Fibroblast of lung (primary cell): ENCODE measurements at regions not wholly inside any gene's neighbourhood (a gene's known extent, or its start where the extent isn't known, plus 50 kb on each side); places are given as distances from the start of the nearest gene placed in this dataset.

ENCODE experiments used
- DNase-seq, 2 donors: peaks; one replicate each; pipeline versions ENCODE4 v3.0.0 to v3.0.0-alpha.2; 2010; ENCODE audit warnings: low read depth in 2 of 2
- H2AFZ ChIP-seq: 2 replicates; pipeline ENCODE4 v1.5.1; 2012; ENCODE audit warnings: low read length, control low read depth, inconsistent platforms
- H3K27ac ChIP-seq: 2 replicates; pipeline ENCODE4 v1.5.1; 2011; ENCODE audit warnings: low read length, control low read depth; ENCODE audit not compliant: insufficient read depth
- H3K27me3 ChIP-seq: 2 replicates; pipeline ENCODE4 v1.5.1; 2011; ENCODE audit warnings: mild to moderate bottlenecking, low read length; ENCODE audit not compliant: control insufficient read depth, insufficient read depth
- H3K36me3 ChIP-seq: 2 replicates; pipeline ENCODE4 v1.5.1; 2011; ENCODE audit warnings: low read length; ENCODE audit not compliant: control insufficient read depth, insufficient read depth
- H3K4me1 ChIP-seq: 2 replicates; pipeline ENCODE4 v1.5.1; 2011; ENCODE audit warnings: low read length; ENCODE audit not compliant: control insufficient read depth, insufficient read depth; ENCODE audit errors: extremely low read depth
- H3K4me2 ChIP-seq: 2 replicates; pipeline ENCODE4 v1.5.1; 2011; ENCODE audit warnings: low read length, control low read depth; ENCODE audit not compliant: insufficient read depth; ENCODE audit errors: extremely low read depth
- H3K4me3 ChIP-seq, 4 experiments: fragments of 200-600 bp in 1 of 4; sonication (generic) in 1 of 4; replicated peaks in 1 of 4; 2 replicates each; pipeline ENCODE4 v1.5.1; 2011 to 2016; ENCODE audit warnings: low read length in 4 of 4, low read depth in 3 of 4, mild to moderate bottlenecking in 3 of 4, control low read depth in 2 of 4, inconsistent platforms in 1 of 4, mixed read lengths in 1 of 4; ENCODE audit not compliant: insufficient read depth in 1 of 4; ENCODE audit errors: control extremely low read depth in 1 of 4
- H3K79me2 ChIP-seq: 2 replicates; pipeline ENCODE4 v1.5.1; 2012; ENCODE audit warnings: mild to moderate bottlenecking, low read length, inconsistent platforms; ENCODE audit not compliant: control insufficient read depth, insufficient read depth
- H3K9ac ChIP-seq: 2 replicates; pipeline ENCODE4 v1.5.1; 2011; ENCODE audit warnings: mild to moderate bottlenecking, low read length, control low read depth; ENCODE audit not compliant: insufficient read depth
- H3K9me3 ChIP-seq: 2 replicates; pipeline ENCODE4 v1.5.1; 2012; ENCODE audit warnings: low read depth, low read length; ENCODE audit not compliant: control insufficient read depth, insufficient read depth
- H4K20me1 ChIP-seq: 2 replicates; pipeline ENCODE4 v1.5.1; 2011; ENCODE audit warnings: low read length; ENCODE audit not compliant: control insufficient read depth, insufficient read depth; ENCODE audit errors: extremely low read depth
- CTCF ChIP-seq, 2 donors: IDR thresholded peaks in 1 of 2; conservative IDR thresholded peaks in 1 of 2; 1 replicate in 1 of 2; 2 replicates in 1 of 2; pipeline ENCODE4 v1.5.1; 2011 to 2012; ENCODE audit warnings: low read length in 2 of 2, control low read depth in 1 of 2, inconsistent platforms in 1 of 2, low read depth in 1 of 2, mild to moderate bottlenecking in 1 of 2
- EZH2 ChIP-seq: IDR thresholded peaks from 2 replicates; pipeline ENCODE4 v1.5.1; 2012; ENCODE audit warnings: low read length, control low read depth, mild to moderate bottlenecking; ENCODE audit errors: missing control alignments

GRCh38 chr5:167065794-167066193, 1225.7 kb upstream of the WWC1 start:
- Histone ChIP-seq H3K27ac (no peak overlapping the region), H3K4me1 (no peaks in the 10 kb centered on the region), H3K4me3 (no peak overlapping the region), H2AFZ (no peak overlapping the region), H3K79me2 (no peaks in the 10 kb centered on the region), H4K20me1 (no peaks in the 10 kb centered on the region), H3K4me2 (no peak overlapping the region), H3K9me3 (no peaks in the 10 kb centered on the region), H3K9ac (no peak overlapping the region), H3K36me3 (no peaks in the 10 kb centered on the region), H3K27me3 (no peaks in the 10 kb centered on the region)
- TF ChIP-seq CTCF (conservative IDR thresholded peaks at IDR 0.05 in 1 of 2, IDR thresholded peaks at IDR 0.05 in 1 of 2; ENCODE audit: low read depth in 1 of 2, low read length in 2 of 2): no peak
- DNase-seq: no peak

GRCh38 chr5:167071981-167072610, 1219.3 kb upstream of the WWC1 start:
- H3K27me3 ChIP-seq: no peaks in the 10 kb centered on the region
- H3K27ac ChIP-seq: no peak overlapping the region
- H3K4me3 ChIP-seq: no peak overlapping the region
- H4K20me1 ChIP-seq: no peaks in the 10 kb centered on the region
- peak; percentile 49 to 62 for DNase-seq
- H3K9me3 ChIP-seq: no peaks in the 10 kb centered on the region
- no peaks in the 10 kb centered on the region for H3K79me2 ChIP-seq
- H3K4me2 ChIP-seq: no peak overlapping the region
- TF ChIP-seq EZH2 (no peak), CTCF (conservative IDR thresholded peaks at IDR 0.05 in 1 of 2, IDR thresholded peaks at IDR 0.05 in 1 of 2; ENCODE audit: low read depth in 1 of 2, low read length in 2 of 2) (no peak)
- no peak overlapping the region for H2AFZ ChIP-seq
- H3K36me3 ChIP-seq: no peaks in the 10 kb centered on the region
- no peaks in the 10 kb centered on the region for H3K4me1 ChIP-seq
- H3K9ac ChIP-seq: no peak overlapping the region

- no peaks in the 10 kb centered on the region for H4K20me1 ChIP-seq
- DNase-seq: no peak
- no peak overlapping the region for H2AFZ ChIP-seq
- no peak overlapping the region for H3K27ac ChIP-seq
- H3K9ac ChIP-seq: no peak overlapping the region
- no peaks in the 10 kb centered on the region for H3K27me3 ChIP-seq
- no peaks in the 10 kb centered on the region for H3K9me3 ChIP-seq
- TF ChIP-seq EZH2 (no peak), CTCF (conservative IDR thresholded peaks at IDR 0.05 in 1 of 2, IDR thresholded peaks at IDR 0.05 in 1 of 2; ENCODE audit: low read depth in 1 of 2, low read length in 2 of 2) (no peak)
- no peaks in the 10 kb centered on the region for H3K79me2 ChIP-seq
- no peaks in the 10 kb centered on the region for H3K4me1 ChIP-seq
- H3K4me3 ChIP-seq: no peak overlapping the region
- no peak overlapping the region for H3K4me2 ChIP-seq
- H3K36me3 ChIP-seq: no peaks in the 10 kb centered on the region
These were observed 1209.9 kb upstream of the WWC1 start for GRCh38 chr5:167081561-167081960.
